ENCODE measurements at regions not wholly inside any gene's neighbourhood (a gene's known extent, or its start where the extent isn't known, plus 50 kb on each side); places are given as distances from the start of the nearest gene placed in this dataset.
A peak's percentile ranks its signal among the peaks of the same experiment; 100 is the strongest.

GRCh38 chr2:28694364-28694763, 57.3 kb upstream of the PPP1CB start:
- no peak for FAIRE-seq

DNA sequence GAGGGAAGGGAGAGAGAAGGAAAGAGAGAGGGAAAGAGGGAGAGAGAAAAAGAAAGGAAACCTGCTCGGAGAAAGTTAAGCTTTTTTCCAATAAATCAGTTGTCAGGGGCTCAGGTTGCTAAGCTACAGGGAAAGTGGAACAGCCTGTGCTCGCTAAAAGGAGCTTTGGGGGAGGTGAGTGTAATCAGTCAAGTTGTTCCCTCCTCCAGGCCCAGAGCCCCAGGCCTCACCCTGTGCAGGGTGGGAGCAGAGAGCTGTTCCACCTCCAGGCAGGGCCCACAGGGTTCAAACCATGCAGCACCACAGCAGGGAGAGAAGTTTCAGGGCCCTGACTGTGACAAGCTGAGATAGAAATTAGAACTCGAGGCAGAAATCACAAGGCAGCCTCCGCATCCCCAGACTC, 56.4 kb upstream of the PPP1CB start:
- FAIRE-seq (no peak), DNase-seq (ENCODE audit: low spot score) (no peak)

More at GRCh38 chr2:28694364-28694763, 57.3 kb upstream of the PPP1CB start:
- no peak for DNase-seq (ENCODE audit: low spot score)

- FAIRE-seq: no peak
- DNase-seq (ENCODE audit: low spot score): no peak
Measured at GRCh38 chr2:28696261-28696660, 55.4 kb upstream of the PPP1CB start.

DNA sequence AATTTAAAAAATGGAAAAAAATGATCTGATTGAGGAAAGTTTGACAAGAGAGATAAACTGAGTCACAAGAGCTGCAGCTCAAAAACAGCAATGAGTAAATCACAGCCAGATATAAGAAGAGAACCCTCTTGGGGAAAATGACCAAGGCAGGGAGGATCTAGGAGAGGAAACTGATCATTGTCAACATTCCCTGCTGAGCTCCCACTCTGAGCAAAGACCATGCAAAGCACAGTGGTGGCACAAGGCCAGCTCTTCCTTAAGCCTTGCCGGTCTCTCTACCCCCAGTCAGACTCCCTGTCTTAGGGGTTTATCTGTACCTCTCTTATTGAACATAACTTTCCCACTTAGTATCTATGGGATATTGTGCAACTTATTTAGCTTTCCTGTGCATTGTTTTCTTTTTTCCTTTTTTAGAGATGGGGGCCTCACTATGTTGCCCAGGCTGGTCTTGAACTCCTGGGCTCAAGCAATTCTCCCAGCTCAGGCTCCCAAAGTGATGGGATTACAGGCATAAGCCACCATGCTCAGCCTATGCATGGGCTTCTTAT, 54.0 kb upstream of the PPP1CB start:
- no peak for FAIRE-seq

DNA sequence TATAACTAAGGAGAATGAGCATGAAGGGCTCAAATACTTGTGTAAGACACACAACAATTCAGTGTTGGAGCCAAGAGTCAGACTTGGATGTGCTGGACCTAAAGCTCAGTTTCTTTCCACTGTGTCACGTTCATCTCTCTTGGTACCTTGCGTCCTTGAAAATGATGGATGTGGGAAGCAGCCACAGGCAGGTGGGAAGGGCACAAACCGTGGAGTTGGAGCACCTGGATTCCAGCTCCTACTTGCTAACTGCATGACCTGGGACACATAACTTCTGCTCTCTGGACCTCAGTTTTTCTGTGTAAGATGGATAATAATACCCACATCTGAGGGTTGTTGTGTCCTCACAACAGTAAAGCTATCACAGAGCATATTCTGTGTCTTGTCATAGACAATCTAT, 53.1 kb upstream of the PPP1CB start:
- FAIRE-seq: peak; percentile 20

More for the DNA sequence above, 54.0 kb upstream of the PPP1CB start:
- no peak for DNase-seq (ENCODE audit: low spot score)

More for the DNA sequence above, 53.1 kb upstream of the PPP1CB start:
- DNase-seq (ENCODE audit: low spot score): no peak
